ENCODE measurements at regions not wholly inside any gene's neighbourhood (a gene's known extent, or its start where the extent isn't known, plus 50 kb on each side); places are given as distances from the start of the nearest gene placed in this dataset.

- no peak for DNase-seq
These were observed 487.1 kb upstream of the SGCG start for GRCh38 chr13:22693691-22694090.

- DNase-seq, result no peak
These were observed 484.3 kb upstream of the SGCG start for GRCh38 chr13:22696433-22696832.

GRCh38 chr13:22698467-22698866 is 482.3 kb upstream of the SGCG start:
- DNase-seq, result no peak

- DNase-seq, result no peak
These were observed 480.4 kb upstream of the SGCG start for GRCh38 chr13:22700246-22700887.

GRCh38 chr13:22703601-22704209 is 477.1 kb upstream of the SGCG start:
- DNase-seq, result no peak

GRCh38 chr13:22707946-22708345 is 472.8 kb upstream of the SGCG start:
- no peak for DNase-seq

GRCh38 chr13:22717036-22717435 is 463.7 kb upstream of the SGCG start:
- no peak for DNase-seq

GRCh38 chr13:22726726-22727125 is 454.1 kb upstream of the SGCG start:
- no peak for DNase-seq

GRCh38 chr13:22735011-22735995 is 445.5 kb upstream of the SGCG start:
- no peak for DNase-seq

GRCh38 chr13:22736084-22736767 is 444.6 kb upstream of the SGCG start:
- DNase-seq, result no peak

GRCh38 chr13:22736768-22737092 is 444.0 kb upstream of the SGCG start:
- DNase-seq, result no peak

GRCh38 chr13:22738357-22738756 is 442.4 kb upstream of the SGCG start:
- no peak for DNase-seq

- DNase-seq, result no peak
These were observed 440.5 kb upstream of the SGCG start for GRCh38 chr13:22740264-22740663.

- DNase-seq, result no peak
These were observed 435.9 kb upstream of the SGCG start for GRCh38 chr13:22744688-22745452.

GRCh38 chr13:22748866-22749577 is 431.8 kb upstream of the SGCG start:
- no peak for DNase-seq

GRCh38 chr13:22749626-22750025 is 431.2 kb upstream of the SGCG start:
- DNase-seq, result no peak

GRCh38 chr13:22757530-22758120 is 423.2 kb upstream of the SGCG start:
- peak in 1 of 4 experiments; percentile 3 for DNase-seq

- no peak for DNase-seq
These were observed 422.5 kb upstream of the SGCG start for GRCh38 chr13:22758245-22758644.

GRCh38 chr13:22761709-22762108 is 419.1 kb upstream of the SGCG start:
- no peak for DNase-seq

GRCh38 chr13:22765547-22765946 is 415.2 kb upstream of the SGCG start:
- DNase-seq, result no peak

GRCh38 chr13:22770891-22771290 is 409.9 kb upstream of the SGCG start:
- no peak for DNase-seq
